AG10803 (cell line): ENCODE measurements at regions not wholly inside any gene's neighbourhood (a gene's known extent, or its start where the extent isn't known, plus 50 kb on each side); places are given as distances from the start of the nearest gene placed in this dataset.

ENCODE experiments used
- DNase-seq: peaks from one replicate; pipeline ENCODE4 v3.0.0; 2010; ENCODE audit warnings: low read depth
- H3K4me3 ChIP-seq: 2 replicates; pipeline ENCODE4 v1.5.1; 2011; ENCODE audit warnings: mild to moderate bottlenecking, low read length, control low read depth
- TF ChIP-seq, protein P1 (sequence below): conservative IDR thresholded peaks from 2 replicates; pipeline ENCODE4 v1.5.1; 2011; ENCODE audit warnings: mild to moderate bottlenecking, low read length, control low read depth, inconsistent platforms

DNA sequence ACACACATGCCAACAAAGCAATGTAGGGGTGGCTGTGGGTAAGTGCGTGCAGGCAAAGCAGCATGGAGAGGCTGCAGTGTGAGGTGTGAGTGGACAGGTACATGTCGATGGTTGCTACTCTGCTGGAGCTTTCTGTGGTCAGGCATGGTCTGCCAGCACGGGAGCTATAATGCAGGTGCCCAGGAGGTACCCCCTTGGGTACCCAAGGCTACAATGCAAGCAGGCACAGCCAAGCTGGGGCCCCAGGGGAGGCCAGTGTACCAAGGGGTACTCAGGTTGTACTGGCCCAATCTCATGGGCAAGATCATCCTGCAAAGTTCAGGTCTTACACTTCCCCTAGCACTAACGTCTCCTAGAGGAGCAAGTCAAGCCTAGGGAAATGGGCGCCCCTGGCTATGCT is 58.4 kb upstream of the IRAK1BP1 start:
- DNase-seq: no peak
- no peak overlapping the region for H3K4me3 ChIP-seq
- TF ChIP-seq, protein P1, sequence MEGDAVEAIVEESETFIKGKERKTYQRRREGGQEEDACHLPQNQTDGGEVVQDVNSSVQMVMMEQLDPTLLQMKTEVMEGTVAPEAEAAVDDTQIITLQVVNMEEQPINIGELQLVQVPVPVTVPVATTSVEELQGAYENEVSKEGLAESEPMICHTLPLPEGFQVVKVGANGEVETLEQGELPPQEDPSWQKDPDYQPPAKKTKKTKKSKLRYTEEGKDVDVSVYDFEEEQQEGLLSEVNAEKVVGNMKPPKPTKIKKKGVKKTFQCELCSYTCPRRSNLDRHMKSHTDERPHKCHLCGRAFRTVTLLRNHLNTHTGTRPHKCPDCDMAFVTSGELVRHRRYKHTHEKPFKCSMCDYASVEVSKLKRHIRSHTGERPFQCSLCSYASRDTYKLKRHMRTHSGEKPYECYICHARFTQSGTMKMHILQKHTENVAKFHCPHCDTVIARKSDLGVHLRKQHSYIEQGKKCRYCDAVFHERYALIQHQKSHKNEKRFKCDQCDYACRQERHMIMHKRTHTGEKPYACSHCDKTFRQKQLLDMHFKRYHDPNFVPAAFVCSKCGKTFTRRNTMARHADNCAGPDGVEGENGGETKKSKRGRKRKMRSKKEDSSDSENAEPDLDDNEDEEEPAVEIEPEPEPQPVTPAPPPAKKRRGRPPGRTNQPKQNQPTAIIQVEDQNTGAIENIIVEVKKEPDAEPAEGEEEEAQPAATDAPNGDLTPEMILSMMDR: no peak

DNA sequence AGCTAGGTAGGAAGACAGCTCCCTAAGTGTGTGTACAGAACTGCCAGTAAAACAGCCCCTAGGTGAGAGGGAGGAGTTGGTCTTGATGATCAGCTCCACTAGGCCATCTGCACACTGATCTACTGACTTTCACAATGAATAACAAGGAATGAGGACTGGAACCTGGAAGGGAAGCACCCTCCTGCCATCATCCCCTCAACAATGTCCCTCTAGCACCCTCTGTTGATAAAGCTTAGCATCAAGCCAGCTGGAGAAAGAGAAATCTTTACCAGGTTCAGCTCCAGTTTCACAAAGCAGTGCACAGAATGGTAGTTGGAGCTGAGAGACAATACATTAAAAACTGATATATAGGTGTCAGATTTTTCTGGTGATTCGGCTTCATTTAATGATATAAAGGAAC is 57.2 kb upstream of the IRAK1BP1 start:
- TF ChIP-seq, protein P1: peak; percentile 85
- H3K4me3 ChIP-seq: no peak overlapping the region
- peak; percentile 62 for DNase-seq

DNA sequence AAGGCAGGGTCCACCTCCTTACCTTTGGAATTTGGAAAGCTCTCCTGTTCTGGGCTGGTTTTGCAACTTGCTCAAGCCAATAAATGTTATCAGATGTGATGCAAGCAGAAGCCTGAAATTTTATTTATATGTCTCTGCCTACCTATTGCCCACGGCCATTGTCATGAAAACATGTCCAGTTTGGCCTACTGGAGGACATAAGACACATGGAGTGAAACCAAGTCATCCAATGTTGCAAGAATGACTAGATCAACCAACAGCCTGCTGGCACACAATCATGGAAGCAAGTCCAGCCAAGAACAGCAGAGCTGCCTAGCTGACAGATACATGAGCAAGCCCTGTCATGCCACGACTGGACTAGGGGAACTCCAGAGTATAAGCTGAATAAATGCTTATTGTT is 56.7 kb upstream of the IRAK1BP1 start:
- DNase-seq: peak; percentile 56
- TF ChIP-seq, protein P1: no peak
- H3K4me3 ChIP-seq: no peak overlapping the region
